HK-2 (cell line): ENCODE measurements at regions not wholly inside any gene's neighbourhood (a gene's known extent, or its start where the extent isn't known, plus 50 kb on each side); places are given as distances from the start of the nearest gene placed in this dataset.
A peak's percentile ranks its signal among the peaks of the same experiment; 100 is the strongest.
"Not testable (repeated sequence)": the region's sequence is repeated elsewhere in the genome, so short reads cannot be mapped to it uniquely, and the experiment has no call there.

Experiments
- DNase-seq: peaks from one replicate; pipeline ENCODE4 v3.0.0-alpha.2; 2018; ENCODE audit not compliant: unreplicated experiment

DNA sequence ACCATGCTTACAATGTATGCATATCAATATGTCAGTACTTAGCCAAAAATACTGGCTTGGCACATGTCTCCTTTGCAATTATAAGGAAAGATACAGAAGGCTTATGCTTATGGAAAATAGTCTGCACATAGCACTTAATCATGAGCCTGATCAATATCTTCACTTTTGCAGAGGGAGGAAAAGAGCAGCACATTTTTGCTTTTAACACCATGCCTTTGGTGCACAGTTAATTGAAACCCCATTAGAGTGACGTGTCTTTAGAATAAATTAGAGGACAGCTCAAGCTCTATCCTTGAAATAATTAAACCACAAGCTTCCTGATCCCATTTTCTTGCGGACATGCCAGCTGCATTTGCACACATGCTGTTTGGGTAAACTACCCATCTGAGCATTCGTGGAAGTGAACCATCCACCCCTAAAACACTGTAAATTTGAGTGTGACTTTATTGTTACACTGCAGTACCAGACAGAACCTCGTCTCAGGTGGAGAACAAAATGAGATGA lies 839.9 kb upstream of the MGAT4C start:
- no peak for DNase-seq

DNA sequence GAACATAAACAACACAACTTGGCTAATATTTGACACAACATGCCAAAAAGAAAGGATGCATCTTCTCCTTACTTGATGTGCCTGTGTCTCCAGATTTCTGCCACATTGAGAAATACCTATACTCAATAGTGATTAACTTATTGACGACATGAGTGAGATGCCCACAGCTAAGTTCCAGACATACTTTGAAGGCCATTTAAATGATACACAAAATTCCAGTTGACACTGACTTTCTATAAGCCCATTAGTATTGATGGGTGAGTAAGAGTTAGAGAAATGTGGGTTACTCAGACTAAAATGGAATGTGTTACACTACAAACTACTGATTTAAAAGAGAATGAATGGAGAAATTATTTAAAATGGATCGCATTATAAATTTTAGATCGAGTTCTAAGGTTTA lies 838.2 kb upstream of the MGAT4C start:
- DNase-seq, result no peak

DNA sequence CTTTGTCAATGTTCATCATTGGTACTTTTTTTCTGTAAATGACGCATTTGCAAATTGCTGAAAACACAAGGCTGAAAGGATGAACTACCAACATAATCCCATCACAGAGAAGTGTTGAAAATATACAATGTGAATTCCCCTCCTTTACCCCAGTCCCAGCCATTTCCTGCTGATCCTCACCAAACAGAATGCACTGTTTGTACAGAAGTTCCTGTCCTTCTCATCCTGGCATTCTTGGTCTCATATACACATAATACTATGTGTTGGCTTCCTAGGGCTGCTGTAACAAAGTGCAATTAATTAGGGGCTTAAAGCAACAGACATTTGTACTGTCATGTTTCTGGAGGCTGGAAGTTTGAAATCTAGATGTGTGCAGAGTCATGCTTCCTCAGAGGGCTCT lies 836.2 kb upstream of the MGAT4C start:
- no peak for DNase-seq

- DNase-seq, result peak; percentile 2
Measured at GRCh38 chr12:87086118-87086891, 830.1 kb upstream of the MGAT4C start.

- no peak for DNase-seq
Measured at GRCh38 chr12:87085286-87085685, 829.1 kb upstream of the MGAT4C start.

DNA sequence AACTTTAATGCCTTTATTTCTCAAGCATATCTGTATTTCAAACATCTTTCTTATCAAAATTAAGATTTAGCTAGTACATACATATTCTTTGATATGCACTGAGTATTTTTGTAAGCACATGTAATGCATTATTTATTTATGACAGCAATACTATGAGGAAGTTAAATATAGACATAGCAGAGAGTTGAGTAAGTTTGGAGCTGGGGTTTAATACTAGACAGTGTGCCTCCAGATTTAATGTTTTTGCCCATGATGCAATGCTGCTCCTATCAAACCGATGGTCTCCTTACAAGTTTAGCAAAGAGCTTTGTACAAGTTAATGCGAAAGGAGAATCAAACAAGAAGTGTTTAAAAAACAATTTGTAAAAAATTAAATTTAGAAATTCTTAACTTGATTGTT lies 826.6 kb upstream of the MGAT4C start:
- DNase-seq, result no peak

- DNase-seq, result no peak
Measured at GRCh38 chr12:87074781-87075180, 818.6 kb upstream of the MGAT4C start.

- DNase-seq, result no peak
Measured at GRCh38 chr12:87066326-87066725, 810.1 kb upstream of the MGAT4C start.

- no peak for DNase-seq
Measured at GRCh38 chr12:87059231-87059630, 803.0 kb upstream of the MGAT4C start.

- DNase-seq, result no peak
Measured at GRCh38 chr12:87054226-87054625, 798.0 kb upstream of the MGAT4C start.

DNA sequence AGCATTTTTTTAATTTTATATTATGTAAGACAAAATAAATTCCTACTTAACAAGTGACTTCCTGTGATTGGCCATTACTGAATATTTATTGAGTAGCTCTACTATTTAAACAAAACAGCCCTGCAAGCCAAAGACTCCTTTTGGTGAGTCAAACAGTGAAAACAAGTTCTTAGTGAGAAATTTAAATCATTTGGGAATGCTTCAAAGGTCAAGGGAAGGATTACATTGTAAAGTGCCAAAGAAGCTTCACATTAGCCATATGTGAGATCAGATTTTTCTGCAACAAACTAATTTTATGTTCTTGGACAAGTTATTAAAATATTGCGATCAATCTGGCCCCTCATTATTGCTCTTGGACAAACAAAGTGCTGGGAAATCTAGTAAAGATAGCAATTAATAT lies 795.4 kb upstream of the MGAT4C start:
- no peak for DNase-seq

DNA sequence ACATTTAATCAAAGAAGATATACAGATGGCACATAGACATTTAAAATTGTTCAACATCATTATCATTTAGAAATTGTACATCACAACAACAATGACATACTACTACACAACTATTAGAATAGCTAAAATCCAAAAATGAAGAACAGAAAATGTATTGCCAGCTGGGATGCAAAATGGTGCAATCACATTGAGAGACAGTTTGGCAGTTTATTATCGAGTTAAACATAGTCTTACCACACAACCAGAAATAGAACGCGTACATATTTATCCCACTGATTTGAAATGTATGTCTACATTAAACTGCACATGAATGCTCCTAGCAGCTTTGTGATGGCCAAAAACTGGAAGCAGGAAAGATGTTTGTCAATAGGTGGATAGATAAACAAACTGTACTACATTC lies 791.5 kb upstream of the MGAT4C start:
- no peak for DNase-seq

DNA sequence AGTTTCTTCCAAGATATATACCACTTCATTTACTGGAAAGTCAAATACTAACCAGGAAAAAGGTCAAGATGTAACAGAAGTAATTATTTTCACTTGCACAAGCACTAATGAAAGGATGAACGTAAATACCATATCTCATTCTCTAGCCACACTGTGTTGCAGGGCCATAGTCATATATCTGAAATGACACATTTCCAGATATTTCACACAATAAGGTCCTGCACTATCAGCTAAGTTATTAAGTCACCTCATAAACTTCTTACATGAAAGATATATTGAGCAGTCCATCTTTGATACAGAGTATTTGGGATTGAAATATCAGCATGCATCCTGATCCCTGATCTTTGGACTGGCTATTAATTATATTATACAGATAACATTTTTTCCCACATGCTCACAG lies 783.3 kb upstream of the MGAT4C start:
- no peak for DNase-seq

GRCh38 chr12:87038098-87038497 lies 781.9 kb upstream of the MGAT4C start:
- no peak for DNase-seq

DNA sequence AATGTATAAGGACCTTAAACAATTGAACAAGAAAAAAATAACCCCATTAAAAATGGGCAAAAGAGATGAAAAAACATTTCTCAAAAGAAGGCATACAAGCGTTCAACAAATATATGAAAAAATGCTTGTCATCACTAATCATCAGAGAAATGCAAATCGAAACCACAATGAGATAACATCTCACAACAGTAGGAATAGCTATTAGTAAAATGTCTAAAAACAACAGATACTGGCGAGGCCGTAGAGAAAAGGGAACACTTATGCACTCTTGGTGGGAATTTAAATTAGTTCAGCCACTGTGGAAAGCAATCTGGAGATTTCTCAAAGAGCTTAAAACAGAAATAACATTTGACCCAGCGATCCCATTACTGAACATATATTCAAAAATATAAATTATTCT lies 769.8 kb upstream of the MGAT4C start:
- no peak for DNase-seq

DNA sequence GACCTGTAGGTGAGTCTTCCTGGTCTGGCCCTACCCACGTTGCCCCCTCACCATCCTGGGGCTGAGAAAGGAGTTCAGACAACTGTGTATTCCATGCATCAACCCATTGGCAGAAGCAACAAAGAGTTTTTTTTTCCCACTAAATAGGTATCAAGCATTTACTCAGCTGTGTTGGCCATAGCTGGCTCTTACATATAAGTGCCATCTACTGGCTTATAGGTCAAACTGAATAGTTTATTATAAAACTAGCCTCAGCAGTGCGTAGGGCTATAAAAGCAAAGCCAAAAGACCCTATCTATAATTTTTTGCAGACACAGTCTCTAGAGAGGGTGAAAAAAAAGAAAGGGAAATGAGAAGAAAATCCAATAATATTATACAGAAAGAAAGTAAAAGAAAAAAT lies 765.2 kb upstream of the MGAT4C start:
- DNase-seq, result no peak

DNA sequence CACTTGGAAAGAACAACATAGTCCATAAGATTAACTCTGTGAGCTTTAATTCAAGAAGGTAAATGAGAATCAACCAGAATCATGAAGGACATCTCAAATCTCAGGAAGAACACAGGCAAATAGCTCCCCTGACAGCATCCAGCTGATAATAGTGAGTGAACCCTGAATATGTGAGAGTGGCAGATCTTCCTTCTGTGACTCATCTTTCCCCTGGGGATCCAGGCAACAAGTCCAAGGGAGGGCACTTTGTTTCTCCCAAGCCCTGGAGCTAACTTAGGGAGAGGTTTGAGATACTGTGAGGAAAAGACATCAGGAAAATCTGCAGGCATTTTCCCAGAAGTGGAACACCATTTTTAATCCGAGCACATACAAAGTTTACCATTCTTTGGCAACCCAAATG lies 763.9 kb upstream of the MGAT4C start:
- DNase-seq, result no peak

- no peak for DNase-seq
Measured at GRCh38 chr12:87015352-87015751, 759.2 kb upstream of the MGAT4C start.

GRCh38 chr12:87008785-87009384 lies 752.7 kb upstream of the MGAT4C start:
- no peak for DNase-seq

GRCh38 chr12:87001102-87001501 lies 744.9 kb upstream of the MGAT4C start:
- no peak for DNase-seq

DNA sequence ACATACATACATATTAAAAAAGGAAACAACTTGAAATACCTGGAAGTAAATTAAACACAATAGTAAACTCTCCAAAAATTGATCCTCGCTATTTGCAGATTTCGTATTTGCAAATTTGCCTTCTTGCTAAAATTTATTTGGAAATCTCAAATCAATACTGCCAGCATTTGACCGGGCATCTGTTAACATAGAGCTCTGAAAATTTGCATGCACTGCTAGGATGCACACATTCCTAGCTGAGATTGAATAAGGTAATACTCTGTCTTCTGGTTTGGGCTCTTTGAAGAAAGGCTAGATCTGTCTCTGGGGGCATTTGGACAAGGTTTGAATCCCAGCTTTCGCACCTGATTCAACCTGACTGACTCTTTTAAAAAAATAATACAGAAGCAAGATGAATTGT lies 729.1 kb upstream of the MGAT4C start:
- no peak for DNase-seq

- not testable (repeated sequence) for DNase-seq
Measured at GRCh38 chr12:86970595-86970994, 714.4 kb upstream of the MGAT4C start.

DNA sequence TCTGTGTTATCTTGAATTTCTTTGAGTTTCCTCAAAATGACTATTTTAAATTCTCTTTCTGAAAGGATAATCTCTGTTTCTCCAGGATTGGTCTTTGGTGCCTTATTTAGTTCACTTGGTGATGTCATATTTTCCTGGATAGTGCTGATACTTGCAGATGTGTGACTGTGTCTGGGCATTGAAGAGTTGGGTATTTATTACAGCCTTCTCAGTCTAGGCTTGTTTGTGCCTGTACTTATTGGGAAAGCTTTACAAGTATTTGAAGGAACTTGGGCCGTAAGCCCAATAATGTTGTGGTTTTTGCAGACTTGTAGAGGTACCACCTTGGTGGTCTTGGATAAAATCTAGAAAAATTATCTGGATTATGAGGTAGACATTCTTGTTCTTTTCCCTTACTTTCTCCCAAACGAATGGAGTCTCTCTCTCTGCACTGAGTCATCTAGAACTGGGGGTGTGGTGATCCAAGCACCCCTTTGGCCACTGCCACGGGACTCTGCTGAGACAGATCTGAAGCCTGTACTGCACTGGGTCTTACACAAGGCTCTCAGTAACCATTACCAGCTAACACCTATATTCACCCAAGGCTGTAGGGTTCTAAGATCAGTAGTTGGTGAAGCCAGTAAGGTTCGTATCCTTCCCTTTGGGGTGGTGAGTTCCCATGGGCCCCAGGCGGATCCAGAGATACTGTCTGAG lies 703.7 kb upstream of the MGAT4C start:
- DNase-seq, result no peak
